ENCODE measurements at regions not wholly inside any gene's neighbourhood (a gene's known extent, or its start where the extent isn't known, plus 50 kb on each side); places are given as distances from the start of the nearest gene placed in this dataset.
"Not testable (repeated sequence)": the region's sequence is repeated elsewhere in the genome, so short reads cannot be mapped to it uniquely, and the experiment has no call there.

- peak; percentile 24 for DNase-seq
Observed at GRCh38 chr3:150149651-150150051, 179.0 kb upstream of the PFN2 start.

- DNase-seq: no peak
Observed at GRCh38 chr3:150148227-150148626, 177.5 kb upstream of the PFN2 start.

- DNase-seq: no peak
Observed at GRCh38 chr3:150147776-150148175, 177.1 kb upstream of the PFN2 start.

GRCh38 chr3:150146991-150147761, 176.5 kb upstream of the PFN2 start:
- DNase-seq: no peak

- DNase-seq: no peak
Observed at GRCh38 chr3:150145659-150146058, 175.0 kb upstream of the PFN2 start.

- no peak for DNase-seq
Observed at GRCh38 chr3:150144191-150144708, 173.6 kb upstream of the PFN2 start.

- DNase-seq: no peak
Observed at GRCh38 chr3:150142936-150143335, 172.2 kb upstream of the PFN2 start.

- DNase-seq: no peak
Observed at GRCh38 chr3:150141790-150142326, 171.2 kb upstream of the PFN2 start.

- DNase-seq: no peak
Observed at GRCh38 chr3:150140614-150141321, 170.1 kb upstream of the PFN2 start.

GRCh38 chr3:150138824-150139223, 168.1 kb upstream of the PFN2 start:
- no peak for DNase-seq

- DNase-seq: no peak
Observed at GRCh38 chr3:150136242-150136641, 165.5 kb upstream of the PFN2 start.

- no peak for DNase-seq
Observed at GRCh38 chr3:150135287-150135721, 164.6 kb upstream of the PFN2 start.

- no peak for DNase-seq
Observed at GRCh38 chr3:150133293-150133692, 162.6 kb upstream of the PFN2 start.

- no peak for DNase-seq
Observed at GRCh38 chr3:150132101-150132749, 161.5 kb upstream of the PFN2 start.

- no peak for DNase-seq
Observed at GRCh38 chr3:150131663-150132062, 161.0 kb upstream of the PFN2 start.

- no peak for DNase-seq
Observed at GRCh38 chr3:150130404-150131100, 159.9 kb upstream of the PFN2 start.

- DNase-seq: no peak
Observed at GRCh38 chr3:150129166-150129565, 158.5 kb upstream of the PFN2 start.

- DNase-seq: no peak
Observed at GRCh38 chr3:150128126-150128525, 157.4 kb upstream of the PFN2 start.

GRCh38 chr3:150127011-150127490, 156.4 kb upstream of the PFN2 start:
- DNase-seq: no peak

- no peak for DNase-seq
Observed at GRCh38 chr3:150124142-150124541, 153.4 kb upstream of the PFN2 start.

GRCh38 chr3:150123249-150123648, 152.6 kb upstream of the PFN2 start:
- DNase-seq: not testable (repeated sequence)

GRCh38 chr3:150118219-150118618, 147.5 kb upstream of the PFN2 start:
- DNase-seq: no peak

- no peak for DNase-seq
Observed at GRCh38 chr3:150117076-150117475, 146.4 kb upstream of the PFN2 start.

Data from NCI-H2171 treated with DMSO at 0.1 percent for 48 hours (cell line).